ENCODE measurements at regions not wholly inside any gene's neighbourhood (a gene's known extent, or its start where the extent isn't known, plus 50 kb on each side); places are given as distances from the start of the nearest gene placed in this dataset.

DNA sequence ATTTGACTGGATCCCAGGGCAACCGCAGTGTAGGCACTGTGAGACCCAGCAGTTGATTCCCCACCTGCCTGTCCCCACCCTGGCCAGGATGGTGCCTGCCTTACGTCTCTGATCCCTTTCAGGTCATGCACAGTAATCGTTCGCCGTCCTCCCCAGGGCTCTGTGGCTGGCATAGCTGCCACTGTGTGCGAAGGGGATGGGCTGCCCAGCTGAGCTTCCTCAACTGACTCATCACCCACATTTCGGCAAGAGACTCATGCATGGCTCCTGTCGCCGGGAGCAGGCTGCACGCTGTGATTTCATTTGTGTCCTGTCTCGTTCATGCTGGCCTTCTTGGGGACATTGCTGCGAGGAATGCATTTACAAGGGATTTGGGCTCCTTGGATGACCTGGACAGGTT is 252.4 kb downstream of the KLF6 start:
- H3K36me3 Mint-ChIP-seq (ENCODE audit: low read depth), result no peaks in the 10 kb centered on the region
- H3K9me3 Mint-ChIP-seq, result no peaks in the 10 kb centered on the region
- H3K4me3 Mint-ChIP-seq, result no peak overlapping the region
- no peak overlapping the region for H3K27ac Mint-ChIP-seq
- peak; percentile 46 for ATAC-seq (replicated peaks)
- no peaks in the 10 kb centered on the region for H3K4me1 Mint-ChIP-seq
- H3K27me3 Mint-ChIP-seq, result no peaks in the 10 kb centered on the region

DNA sequence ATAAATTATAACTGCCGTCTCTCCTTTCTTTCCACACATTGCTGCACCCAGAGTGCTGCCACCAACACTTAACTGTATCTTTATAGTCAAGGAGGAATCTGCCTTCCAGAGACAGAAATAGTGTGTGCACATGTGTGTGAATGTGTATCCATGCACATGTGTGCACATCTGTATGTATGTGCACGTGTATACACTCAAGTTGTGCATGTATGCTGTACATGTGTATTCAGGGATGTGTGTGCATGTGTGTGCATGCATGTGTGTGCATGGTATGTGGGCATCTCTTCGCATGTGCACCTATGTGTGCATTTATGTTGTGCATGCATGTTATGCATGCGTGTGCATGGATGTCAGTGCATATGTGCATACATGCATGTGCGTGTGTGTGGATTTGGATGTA is 253.3 kb downstream of the KLF6 start:
- Mint-ChIP-seq H3K36me3 (ENCODE audit: low read depth) (no peaks in the 10 kb centered on the region), H3K4me3 (no peak overlapping the region), H3K9me3 (no peaks in the 10 kb centered on the region), H3K4me1 (no peaks in the 10 kb centered on the region), H3K27me3 (no peaks in the 10 kb centered on the region), H3K27ac (no peak overlapping the region)
- no peak for ATAC-seq (replicated peaks)

DNA sequence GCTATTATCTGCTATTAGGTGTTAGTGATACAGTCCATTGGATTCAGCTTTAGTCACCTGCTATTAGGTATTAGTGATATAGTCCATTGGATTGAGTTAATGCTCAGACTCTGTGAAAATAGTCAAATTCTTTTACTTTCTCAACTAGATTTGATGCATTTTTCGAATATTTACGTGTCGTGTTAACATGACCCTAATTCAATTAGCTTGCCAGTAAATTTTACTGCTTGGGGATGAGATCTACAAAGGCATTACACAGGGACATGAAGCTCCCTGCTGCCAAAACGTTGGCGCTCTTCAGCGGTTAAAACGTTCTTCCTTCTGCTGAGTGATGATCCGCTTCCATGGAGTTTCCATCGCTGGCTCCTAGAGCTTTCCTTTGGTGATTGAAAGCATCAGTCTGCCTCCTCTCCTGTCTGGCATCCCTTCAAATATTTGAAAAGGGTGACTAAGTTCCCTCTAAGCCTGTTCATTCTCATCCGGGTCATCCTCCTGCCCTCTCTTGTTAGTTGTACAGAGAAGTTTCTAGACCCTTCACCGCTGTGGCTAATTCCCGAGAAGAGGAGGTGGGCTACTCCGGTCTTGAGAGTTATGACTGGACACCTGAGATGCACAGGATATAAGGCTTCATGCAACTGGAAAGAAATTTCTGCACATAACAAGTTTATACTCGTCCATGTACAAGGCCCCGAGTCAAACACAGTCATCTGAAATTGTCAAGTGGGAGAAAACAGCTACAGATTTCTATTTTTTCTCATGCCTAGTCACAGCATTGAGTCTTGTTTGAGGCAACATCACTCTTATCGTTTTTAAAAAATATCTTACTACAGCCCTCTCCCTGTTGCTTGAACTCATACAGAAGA is 254.0 kb downstream of the KLF6 start:
- Mint-ChIP-seq H3K4me3 (no peak overlapping the region), H3K27me3 (no peaks in the 10 kb centered on the region), H3K36me3 (ENCODE audit: low read depth) (no peaks in the 10 kb centered on the region), H3K9me3 (no peaks in the 10 kb centered on the region), H3K27ac (no peak overlapping the region), H3K4me1 (peaks cover under 1% of the 10 kb centered on the region)
- no peak for ATAC-seq (replicated peaks)

DNA sequence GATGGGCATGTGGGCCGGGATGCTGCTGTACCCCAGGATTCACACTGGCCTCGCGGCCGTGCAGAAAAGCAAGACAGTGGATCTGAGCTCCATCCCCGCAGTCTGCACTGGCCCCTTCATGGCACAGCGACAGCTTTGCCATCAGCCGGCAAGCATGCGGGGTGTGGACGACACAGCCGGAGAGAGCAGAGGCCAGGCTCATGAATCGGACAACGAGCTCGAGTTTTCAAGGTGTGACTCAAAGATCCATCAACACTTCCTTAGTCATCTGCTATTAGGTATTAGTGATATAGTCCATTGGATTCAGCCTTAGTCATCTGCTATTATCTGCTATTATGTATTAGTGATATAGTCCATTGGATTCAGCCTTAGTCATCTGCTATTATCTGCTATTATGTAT is 254.7 kb downstream of the KLF6 start:
- ATAC-seq (replicated peaks), result no peak
- no peaks in the 10 kb centered on the region for H3K9me3 Mint-ChIP-seq

DNA sequence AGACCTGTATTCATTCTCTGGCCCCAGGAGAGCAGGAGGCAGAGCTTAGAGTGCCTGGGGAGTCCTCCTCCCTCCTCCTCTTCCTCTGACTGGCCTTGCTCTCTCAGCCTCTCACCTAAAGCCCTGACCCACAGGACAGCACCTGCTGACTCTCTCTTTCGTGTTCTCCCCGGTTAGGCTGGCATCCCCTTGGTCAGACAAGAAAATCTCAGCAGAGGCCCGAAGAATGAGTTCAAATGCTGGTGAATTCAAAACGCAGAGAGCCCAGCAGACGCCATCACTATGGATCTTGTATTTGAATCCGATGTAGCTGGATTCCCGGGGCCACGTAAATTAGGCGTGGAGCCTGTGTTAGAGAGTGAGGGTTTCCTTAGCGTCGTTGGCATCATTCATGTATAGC is 255.3 kb downstream of the KLF6 start:
- no peaks in the 10 kb centered on the region for H3K36me3 Mint-ChIP-seq (ENCODE audit: low read depth)
- H3K4me3 Mint-ChIP-seq, result no peak overlapping the region
- no peak overlapping the region for H3K27ac Mint-ChIP-seq
- no peaks in the 10 kb centered on the region for H3K27me3 Mint-ChIP-seq
- H3K4me1 Mint-ChIP-seq, result peaks cover 7% of the 10 kb centered on the region
- ATAC-seq (replicated peaks), result no peak
- no peaks in the 10 kb centered on the region for H3K9me3 Mint-ChIP-seq

More for the DNA sequence above, 254.7 kb downstream of the KLF6 start:
- peaks cover 7% of the 10 kb centered on the region for H3K4me1 Mint-ChIP-seq
- no peaks in the 10 kb centered on the region for H3K36me3 Mint-ChIP-seq (ENCODE audit: low read depth)
- no peak overlapping the region for H3K27ac Mint-ChIP-seq
- no peaks in the 10 kb centered on the region for H3K27me3 Mint-ChIP-seq
- H3K4me3 Mint-ChIP-seq, result no peak overlapping the region

DNA sequence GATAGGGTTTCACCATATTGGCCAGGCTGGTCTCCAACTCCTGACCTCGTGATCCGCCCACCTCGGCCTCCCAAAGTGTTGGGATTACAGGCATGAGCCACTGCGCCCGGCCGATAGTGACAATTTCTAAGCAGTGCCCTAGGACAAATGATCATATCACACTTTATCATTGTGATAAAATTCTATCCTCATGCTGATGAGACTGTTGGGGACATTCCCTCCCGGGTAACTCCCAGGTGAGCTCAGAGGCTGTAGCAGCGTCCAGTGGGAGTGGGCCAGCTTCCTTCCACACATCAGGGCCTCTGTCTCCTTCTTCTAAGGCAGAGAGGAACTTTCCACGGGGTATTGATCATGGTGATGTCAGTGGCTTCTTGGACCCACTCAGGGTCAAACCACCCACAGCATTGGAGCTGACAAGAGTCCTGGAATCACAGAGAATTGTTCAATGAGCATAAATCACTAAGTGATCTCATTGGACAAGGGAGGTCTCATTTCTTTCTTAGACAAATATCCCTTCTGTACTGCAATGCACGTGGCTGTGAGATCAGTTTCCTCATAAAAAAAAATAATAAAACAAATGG is 256.1 kb downstream of the KLF6 start:
- Mint-ChIP-seq H3K27ac (no peak overlapping the region), H3K9me3 (no peaks in the 10 kb centered on the region), H3K4me1 (peaks cover 7% of the 10 kb centered on the region), H3K36me3 (ENCODE audit: low read depth) (no peaks in the 10 kb centered on the region), H3K27me3 (no peaks in the 10 kb centered on the region), H3K4me3 (no peak overlapping the region)
- no peak for ATAC-seq (replicated peaks)

DNA sequence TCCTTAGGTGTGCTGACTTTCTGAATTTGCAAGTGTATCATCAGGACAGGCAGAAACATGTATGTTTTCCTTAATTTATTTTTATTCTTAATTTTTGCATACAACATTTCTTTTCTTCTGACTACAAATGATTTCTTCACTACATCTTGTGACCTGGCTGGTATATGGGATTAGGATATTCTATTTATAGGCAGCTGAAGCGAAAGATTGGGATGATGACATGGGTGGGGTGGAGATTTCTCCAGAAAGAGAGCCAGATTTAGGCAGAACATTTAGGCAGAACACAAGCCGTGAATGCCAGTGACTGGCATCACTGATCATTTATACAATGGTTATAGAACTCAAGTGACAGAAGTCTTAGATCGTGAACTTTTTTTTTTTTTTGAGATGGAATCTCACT is 256.7 kb downstream of the KLF6 start:
- H3K4me3 Mint-ChIP-seq, result no peak overlapping the region
- H3K4me1 Mint-ChIP-seq, result peaks cover 7% of the 10 kb centered on the region
- no peaks in the 10 kb centered on the region for H3K9me3 Mint-ChIP-seq

DNA sequence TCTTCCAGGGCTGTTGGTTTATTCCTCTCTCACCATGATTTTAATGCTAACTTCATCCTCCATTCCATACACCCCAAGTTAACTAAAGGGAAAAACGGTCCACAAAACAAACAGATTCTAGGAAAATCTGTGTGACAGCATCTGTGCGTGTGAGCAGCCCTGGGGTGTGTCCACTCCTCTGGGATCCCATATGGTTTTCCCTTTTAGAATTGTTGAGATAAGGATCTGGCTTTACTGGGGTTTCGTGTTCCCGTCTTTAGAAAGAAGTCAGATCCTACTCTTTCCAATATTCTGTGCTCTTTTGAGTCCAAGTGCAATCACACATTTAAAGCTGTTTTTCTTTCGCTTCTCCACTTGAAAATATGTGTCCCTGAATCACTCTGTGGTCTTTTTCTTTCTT is 257.1 kb downstream of the KLF6 start:
- no peak overlapping the region for H3K4me3 Mint-ChIP-seq
- no peak overlapping the region for H3K27ac Mint-ChIP-seq
- H3K4me1 Mint-ChIP-seq, result peaks cover 7% of the 10 kb centered on the region
- ATAC-seq (replicated peaks), result no peak
- H3K36me3 Mint-ChIP-seq (ENCODE audit: low read depth), result no peaks in the 10 kb centered on the region
- H3K9me3 Mint-ChIP-seq, result no peaks in the 10 kb centered on the region
- no peaks in the 10 kb centered on the region for H3K27me3 Mint-ChIP-seq

More for the DNA sequence above, 256.7 kb downstream of the KLF6 start:
- Mint-ChIP-seq H3K27ac (no peak overlapping the region), H3K36me3 (ENCODE audit: low read depth) (no peaks in the 10 kb centered on the region), H3K27me3 (no peaks in the 10 kb centered on the region)
- ATAC-seq (replicated peaks), result no peak

DNA sequence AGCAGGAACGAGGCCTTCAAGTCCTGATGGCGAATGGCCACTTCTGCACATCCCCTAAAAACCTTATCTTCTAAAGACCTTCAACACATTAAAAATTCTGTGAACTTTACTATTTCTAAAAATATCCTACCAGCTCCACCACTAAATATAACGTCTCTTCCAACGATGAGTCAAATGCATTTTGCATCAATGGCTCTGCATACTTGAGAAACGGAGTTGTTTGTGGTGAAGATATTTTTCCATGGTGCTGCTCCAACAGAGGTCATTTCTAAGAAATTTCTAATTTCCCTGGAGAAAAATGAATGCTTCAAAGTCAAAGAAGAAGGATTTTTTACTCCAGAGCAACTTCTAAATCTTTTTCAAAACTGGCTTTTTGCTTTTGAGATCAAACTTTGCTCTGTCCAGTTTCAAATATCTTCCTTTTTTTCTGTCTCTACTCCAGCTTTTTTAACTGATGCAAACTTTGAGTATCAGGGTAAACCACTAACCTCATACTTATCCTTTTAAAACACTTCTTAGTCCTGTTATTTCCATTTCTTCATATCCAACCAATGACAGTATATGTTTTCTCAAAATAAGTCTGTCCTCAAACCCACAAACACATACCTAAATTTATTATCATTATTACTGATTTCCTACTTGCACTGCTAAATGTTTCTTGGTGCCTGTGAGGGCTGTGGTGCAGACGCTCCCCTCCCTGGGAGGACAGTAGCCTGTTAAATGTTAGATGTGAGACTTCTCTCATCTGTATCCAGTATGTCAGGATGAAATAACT is 258.1 kb downstream of the KLF6 start:
- Mint-ChIP-seq H3K9me3 (no peaks in the 10 kb centered on the region), H3K36me3 (ENCODE audit: low read depth) (no peaks in the 10 kb centered on the region), H3K27me3 (no peaks in the 10 kb centered on the region), H3K27ac (peak overlapping the region; percentile 24), H3K4me3 (no peak overlapping the region), H3K4me1 (peaks cover 7% of the 10 kb centered on the region)
- no peak for ATAC-seq (replicated peaks)

DNA sequence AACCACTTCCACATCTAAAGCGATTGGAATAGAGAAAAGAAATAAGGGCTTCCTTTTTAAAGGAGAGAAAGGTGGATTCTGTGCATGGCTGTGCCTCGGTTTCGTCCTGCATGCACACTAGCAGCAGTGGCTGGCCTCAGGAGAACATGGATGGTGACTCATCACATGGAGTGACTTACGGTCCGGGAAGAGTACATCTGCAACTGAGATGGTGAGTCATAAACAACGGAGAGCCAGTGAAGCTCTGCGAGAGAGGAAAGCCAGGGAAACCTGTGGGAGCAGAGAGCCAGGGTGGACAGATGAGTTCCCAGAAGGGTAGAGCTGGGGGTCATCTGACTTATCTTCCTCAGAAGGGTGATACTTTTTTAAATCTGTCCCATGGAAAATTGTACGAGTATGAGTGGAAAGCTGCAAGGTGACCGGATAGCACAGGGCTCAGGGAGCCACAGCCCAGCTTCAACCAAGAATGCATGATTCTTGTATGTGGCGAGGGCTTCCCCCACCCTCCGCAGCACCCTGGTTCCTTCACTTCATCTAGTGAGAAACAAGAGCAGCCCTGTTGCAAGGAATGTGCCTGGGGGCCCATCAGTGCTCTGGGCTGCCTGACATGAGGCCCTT is 259.1 kb downstream of the KLF6 start:
- Mint-ChIP-seq H3K27ac (peak overlapping the region; percentile 29), H3K27me3 (no peaks in the 10 kb centered on the region), H3K4me3 (no peak overlapping the region), H3K36me3 (ENCODE audit: low read depth) (no peaks in the 10 kb centered on the region), H3K9me3 (no peaks in the 10 kb centered on the region), H3K4me1 (peaks cover 7% of the 10 kb centered on the region)
- ATAC-seq (replicated peaks), result peak; percentile 52

DNA sequence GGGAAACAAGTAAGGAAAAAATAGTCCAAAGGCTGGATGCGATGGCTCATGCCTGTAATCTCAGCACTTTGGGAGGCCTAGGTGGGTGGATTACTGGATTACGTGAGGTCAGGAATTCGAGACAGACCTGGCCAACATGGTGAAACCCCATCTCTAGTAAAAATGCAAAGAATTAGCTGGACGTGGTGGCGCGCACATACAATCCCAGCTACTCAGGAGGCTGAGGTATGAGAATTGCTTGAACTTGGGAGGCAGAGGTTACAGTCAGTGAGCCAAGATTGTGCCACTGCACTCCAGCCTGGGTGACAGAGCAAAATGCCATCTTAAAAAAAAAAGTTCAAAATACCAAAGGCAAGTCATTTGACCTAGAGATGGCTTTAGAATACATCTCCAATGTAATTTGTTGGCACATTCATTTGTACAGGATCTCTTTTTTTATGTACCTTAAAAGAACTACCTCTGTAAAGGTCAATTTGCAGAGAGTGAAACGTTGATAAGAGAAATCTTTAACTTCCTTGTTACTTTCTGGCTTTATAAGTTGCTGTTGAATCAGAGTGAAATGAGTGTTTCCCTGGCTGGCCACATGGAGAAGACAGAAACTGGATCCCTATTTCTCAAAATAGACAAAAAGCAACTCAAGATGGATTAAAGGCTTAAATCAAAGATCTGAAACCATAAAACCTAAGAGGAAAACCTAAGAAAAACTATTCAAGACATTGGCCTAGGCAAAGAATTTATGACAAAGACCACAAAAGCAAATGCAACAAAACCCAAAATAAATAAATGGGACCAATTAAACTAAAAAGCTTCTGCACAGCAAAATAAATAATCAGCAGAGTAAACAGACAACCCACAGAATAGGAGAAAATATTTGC is 260.7 kb downstream of the KLF6 start:
- H3K36me3 Mint-ChIP-seq (ENCODE audit: low read depth), result no peaks in the 10 kb centered on the region
- ATAC-seq (replicated peaks), result no peak
- no peaks in the 10 kb centered on the region for H3K27me3 Mint-ChIP-seq
- no peaks in the 10 kb centered on the region for H3K9me3 Mint-ChIP-seq
- peaks cover 7% of the 10 kb centered on the region for H3K4me1 Mint-ChIP-seq
- no peak overlapping the region for H3K27ac Mint-ChIP-seq
- no peak overlapping the region for H3K4me3 Mint-ChIP-seq

DNA sequence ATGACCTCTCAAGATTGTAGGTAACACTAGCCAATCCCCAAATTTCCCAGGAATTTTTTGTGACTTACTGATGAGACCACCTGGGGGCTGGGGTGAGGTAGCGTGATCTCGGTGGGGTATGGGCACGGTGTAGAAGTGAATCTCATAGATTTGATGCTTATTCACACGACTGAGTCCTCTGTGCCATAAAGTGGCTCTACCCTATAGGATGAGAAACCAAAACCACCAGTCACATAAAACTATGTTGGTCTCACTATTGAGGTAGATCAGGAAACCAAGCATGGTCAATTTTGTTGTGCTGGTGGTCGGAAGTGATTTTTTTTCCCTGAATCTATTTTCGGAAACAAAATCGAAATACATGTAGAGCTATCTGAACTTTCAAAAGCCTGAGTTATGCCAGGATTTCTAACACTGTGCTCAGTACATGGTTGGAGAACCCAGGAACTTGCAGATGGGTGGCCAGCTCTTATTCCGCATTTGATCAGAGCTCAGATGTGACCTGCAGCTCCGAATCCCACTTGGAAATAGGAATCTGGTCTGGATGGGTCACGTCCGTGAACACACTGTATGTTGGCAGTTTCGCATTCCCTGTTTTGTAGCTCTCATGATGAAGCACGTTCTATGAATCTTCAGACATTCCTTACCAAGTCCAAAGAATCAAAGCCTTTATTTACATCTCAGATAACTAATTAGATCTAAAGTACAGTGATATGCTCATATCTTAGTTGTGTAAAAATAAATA is 261.5 kb downstream of the KLF6 start:
- no peak overlapping the region for H3K4me3 Mint-ChIP-seq
- no peak for ATAC-seq (replicated peaks)
- no peaks in the 10 kb centered on the region for H3K27me3 Mint-ChIP-seq
- no peak overlapping the region for H3K27ac Mint-ChIP-seq
- peaks cover 7% of the 10 kb centered on the region for H3K4me1 Mint-ChIP-seq
- no peaks in the 10 kb centered on the region for H3K36me3 Mint-ChIP-seq (ENCODE audit: low read depth)
- no peaks in the 10 kb centered on the region for H3K9me3 Mint-ChIP-seq

DNA sequence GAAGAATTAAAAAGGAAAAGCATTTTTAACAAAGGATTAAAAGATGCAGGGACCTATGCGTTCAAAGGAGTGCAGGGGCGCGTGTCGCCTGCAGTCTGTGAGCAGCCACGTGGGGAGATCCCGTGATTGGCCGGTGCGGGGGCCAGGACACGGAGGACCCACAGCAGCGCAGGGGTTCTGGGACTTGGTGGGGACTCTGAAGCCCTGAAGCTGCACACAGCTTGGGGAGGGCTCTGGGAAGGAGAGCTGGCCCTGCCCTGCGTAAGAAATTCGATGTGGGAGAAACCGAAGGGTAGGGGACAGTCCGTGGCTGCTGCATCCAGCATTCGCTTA is 268.1 kb downstream of the KLF6 start:
- Mint-ChIP-seq H3K27ac (peak overlapping the region; percentile 70), H3K27me3 (peaks cover 4% of the 10 kb centered on the region)

More for the DNA sequence above, 268.1 kb downstream of the KLF6 start:
- no peak for ATAC-seq (replicated peaks)
- Mint-ChIP-seq H3K36me3 (ENCODE audit: low read depth) (no peaks in the 10 kb centered on the region), H3K9me3 (no peaks in the 10 kb centered on the region), H3K4me1 (peaks cover 6% of the 10 kb centered on the region), H3K4me3 (peak overlapping the region; percentile 61)
